GM21515 (cell line): ENCODE measurements at regions not wholly inside any gene's neighbourhood (a gene's known extent, or its start where the extent isn't known, plus 50 kb on each side); places are given as distances from the start of the nearest gene placed in this dataset.
A peak's percentile ranks its signal among the peaks of the same experiment; 100 is the strongest.
"Not testable (repeated sequence)": the region's sequence is repeated elsewhere in the genome, so short reads cannot be mapped to it uniquely, and the experiment has no call there.

ENCODE experiments used
- ATAC-seq: cut with Tn5 transposase; IDR thresholded peaks from one replicate; pipeline ENCODE4 v1.9.1; 2021; ENCODE audit not compliant: unreplicated experiment

- ATAC-seq: no peak
These were observed 181.9 kb downstream of the TMEM200A start for GRCh38 chr6:130547723-130548122.

GRCh38 chr6:130557481-130558112, 191.8 kb downstream of the TMEM200A start:
- ATAC-seq: no peak

GRCh38 chr6:130558131-130558530, 192.3 kb downstream of the TMEM200A start:
- ATAC-seq: no peak

- ATAC-seq: no peak
These were observed 193.3 kb downstream of the TMEM200A start for GRCh38 chr6:130559166-130559565.

- no peak for ATAC-seq
These were observed 194.4 kb downstream of the TMEM200A start for GRCh38 chr6:130560231-130560630.

- not testable (repeated sequence) for ATAC-seq
These were observed 195.3 kb downstream of the TMEM200A start for GRCh38 chr6:130561159-130561558.

- ATAC-seq: no peak
These were observed 199.9 kb downstream of the TMEM200A start for GRCh38 chr6:130565696-130566095.

- no peak for ATAC-seq
These were observed 208.3 kb downstream of the TMEM200A start for GRCh38 chr6:130574146-130574545.

GRCh38 chr6:130575557-130575956, 209.7 kb downstream of the TMEM200A start:
- ATAC-seq: no peak

- ATAC-seq: peak; percentile 100
These were observed 210.2 kb downstream of the TMEM200A start for GRCh38 chr6:130575971-130576370.

GRCh38 chr6:130577178-130577919, 211.5 kb downstream of the TMEM200A start:
- ATAC-seq: no peak

- no peak for ATAC-seq
These were observed 212.9 kb downstream of the TMEM200A start for GRCh38 chr6:130578713-130579112.

GRCh38 chr6:130583268-130583667, 217.5 kb downstream of the TMEM200A start:
- no peak for ATAC-seq

- no peak for ATAC-seq
These were observed 219.8 kb downstream of the TMEM200A start for GRCh38 chr6:130585587-130585986.

GRCh38 chr6:130587778-130588520, 222.1 kb downstream of the TMEM200A start:
- ATAC-seq: no peak

- ATAC-seq: peak; percentile 54
These were observed 227.4 kb downstream of the TMEM200A start for GRCh38 chr6:130593200-130593599.

GRCh38 chr6:130593948-130594347, 228.1 kb downstream of the TMEM200A start:
- no peak for ATAC-seq

- no peak for ATAC-seq
These were observed 228.9 kb upstream of the SMLR1 start for GRCh38 chr6:130598021-130598989.

GRCh38 chr6:130600880-130601341, 226.3 kb upstream of the SMLR1 start:
- ATAC-seq: no peak

- no peak for ATAC-seq
These were observed 224.9 kb upstream of the SMLR1 start for GRCh38 chr6:130602151-130602770.
